Neural progenitor cell (in vitro differentiated cells): ENCODE measurements at regions not wholly inside any gene's neighbourhood (a gene's known extent, or its start where the extent isn't known, plus 50 kb on each side); places are given as distances from the start of the nearest gene placed in this dataset.

ENCODE experiments used
- DNase-seq: peaks from one replicate; pipeline ENCODE4 v3.0.0-alpha.2; 2016; ENCODE audit warnings: low spot score
- H2AFZ ChIP-seq: fragments of 200-600 bp; sonication (generic); replicated peaks from 2 replicates; pipeline ENCODE4 v1.6.1; 2016; ENCODE audit warnings: antibody characterized with exemption
- H3F3A ChIP-seq: fragments of 200-600 bp; sonication (generic); 2 replicates; pipeline ENCODE4 v1.6.1; 2016; ENCODE audit warnings: antibody characterized with exemption, low read depth
- H3K27ac ChIP-seq: fragments of 200-600 bp; sonication (generic); 2 replicates; pipeline ENCODE4 v1.5.1; 2016; ENCODE audit warnings: mild to moderate bottlenecking
- H3K27me3 ChIP-seq: fragments of 200-600 bp; sonication (generic); 2 replicates; pipeline ENCODE4 v1.6.1; 2016; ENCODE audit warnings: mild to moderate bottlenecking, moderate library complexity
- H3K36me3 ChIP-seq: fragments of 200-600 bp; sonication (generic); 2 replicates; pipeline ENCODE4 v1.5.1; 2016
- H3K4me1 ChIP-seq: fragments of 200-600 bp; sonication (generic); 2 replicates; pipeline ENCODE4 v1.6.1; 2016; ENCODE audit warnings: mixed run types
- H3K4me2 ChIP-seq: fragments of 200-600 bp; sonication (generic); 2 replicates; pipeline ENCODE4 v1.6.1; 2016
- H3K4me3 ChIP-seq: fragments of 200-600 bp; sonication (generic); 2 replicates; pipeline ENCODE4 v1.5.1; 2016
- H3K79me2 ChIP-seq: fragments of 200-600 bp; sonication (generic); 2 replicates; pipeline ENCODE4 v1.6.1; 2016; ENCODE audit warnings: low read depth
- H3K9ac ChIP-seq: fragments of 200-600 bp; sonication (generic); 2 replicates; pipeline ENCODE4 v1.6.1; 2016
- H3K9me3 ChIP-seq: fragments of 200-600 bp; sonication (generic); 2 replicates; pipeline ENCODE4 v1.5.1; 2016; ENCODE audit warnings: low read depth
- H4K20me1 ChIP-seq: fragments of 200-600 bp; sonication (generic); 2 replicates; pipeline ENCODE4 v1.6.1; 2016; ENCODE audit warnings: low read depth
- H3K27ac Mint-ChIP-seq: 3 replicates; pipeline ENCODE4 v1.8.0; 2021; ENCODE audit warnings: mixed read lengths
- H3K27me3 Mint-ChIP-seq: 2 replicates; pipeline ENCODE4 v1.8.0; 2022; ENCODE audit warnings: low read depth, mild to moderate bottlenecking, inconsistent platforms, moderate library complexity, mixed read lengths; ENCODE audit not compliant: insufficient read depth
- H3K36me3 Mint-ChIP-seq: 3 replicates; pipeline ENCODE4 v1.8.0; 2021; ENCODE audit warnings: mixed read lengths
- H3K4me1 Mint-ChIP-seq: 3 replicates; pipeline ENCODE4 v1.8.0; 2021; ENCODE audit warnings: mixed read lengths
- H3K4me3 Mint-ChIP-seq: 3 replicates; pipeline ENCODE4 v1.8.0; 2021; ENCODE audit warnings: mild to moderate bottlenecking, moderate library complexity, mixed read lengths
- H3K9me3 Mint-ChIP-seq: 3 replicates; pipeline ENCODE4 v1.8.0; 2020; ENCODE audit warnings: mixed read lengths
- EZH2 ChIP-seq: fragments of 200-600 bp; sonication (generic); IDR thresholded peaks from 2 replicates; pipeline ENCODE4 v1.6.1; 2017; ENCODE audit warnings: antibody characterized with exemption, mild to moderate bottlenecking, moderate library complexity
- EZH2phosphoT487 ChIP-seq: fragments of 200-600 bp; sonication (generic); IDR thresholded peaks from 2 replicates; pipeline ENCODE4 v1.6.1; 2017; ENCODE audit warnings: antibody characterized with exemption
- TF ChIP-seq, protein P1 (sequence below): fragments of 200-600 bp; sonication (generic); IDR thresholded peaks from 2 replicates; pipeline ENCODE4 v1.5.1; 2017; ENCODE audit warnings: antibody characterized with exemption, mild to moderate bottlenecking

DNA sequence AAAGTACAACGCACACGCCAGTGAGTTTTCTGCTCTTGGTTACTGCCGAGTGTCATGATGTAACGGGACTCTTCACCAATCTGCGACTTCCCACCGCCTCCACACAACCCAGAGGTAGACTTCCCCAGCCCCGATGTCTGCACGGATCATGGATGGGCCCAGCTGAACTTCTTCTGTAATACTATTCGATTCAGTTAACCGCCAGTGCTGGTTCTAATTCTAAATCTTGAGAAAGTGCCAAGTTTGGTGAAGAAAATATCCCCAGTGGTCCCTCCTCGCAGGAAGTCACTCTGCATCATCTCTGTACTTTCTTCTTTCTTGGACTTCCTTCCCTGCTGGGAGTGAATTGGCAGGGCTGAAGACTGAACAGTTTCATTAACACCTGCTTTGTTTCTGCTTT is 77.6 kb upstream of the SLC35F4 start:
- Histone ChIP-seq H3K27ac (no peak overlapping the region), H3K36me3 (peaks cover 4% of the 10 kb centered on the region), H3K9ac (no peak overlapping the region), H2AFZ (peak overlapping the region; percentile 65), H3K4me2 (peak overlapping the region; percentile 53), H3K9me3 (no peaks in the 10 kb centered on the region), H3K4me1 (peaks cover 29% of the 10 kb centered on the region), H3K4me3 (no peak overlapping the region), H3K27me3 (no peaks in the 10 kb centered on the region), H3F3A (peaks cover 24% of the 10 kb centered on the region), H3K79me2 (no peaks in the 10 kb centered on the region), H4K20me1 (no peaks in the 10 kb centered on the region)
- Mint-ChIP-seq H3K4me1 (peaks cover 25% of the 10 kb centered on the region), H3K27me3 (no peaks in the 10 kb centered on the region), H3K4me3 (no peak overlapping the region), H3K36me3 (no peaks in the 10 kb centered on the region), H3K27ac (no peak overlapping the region), H3K9me3 (peaks cover 6% of the 10 kb centered on the region)
- no peak for DNase-seq
- TF ChIP-seq, protein P1, sequence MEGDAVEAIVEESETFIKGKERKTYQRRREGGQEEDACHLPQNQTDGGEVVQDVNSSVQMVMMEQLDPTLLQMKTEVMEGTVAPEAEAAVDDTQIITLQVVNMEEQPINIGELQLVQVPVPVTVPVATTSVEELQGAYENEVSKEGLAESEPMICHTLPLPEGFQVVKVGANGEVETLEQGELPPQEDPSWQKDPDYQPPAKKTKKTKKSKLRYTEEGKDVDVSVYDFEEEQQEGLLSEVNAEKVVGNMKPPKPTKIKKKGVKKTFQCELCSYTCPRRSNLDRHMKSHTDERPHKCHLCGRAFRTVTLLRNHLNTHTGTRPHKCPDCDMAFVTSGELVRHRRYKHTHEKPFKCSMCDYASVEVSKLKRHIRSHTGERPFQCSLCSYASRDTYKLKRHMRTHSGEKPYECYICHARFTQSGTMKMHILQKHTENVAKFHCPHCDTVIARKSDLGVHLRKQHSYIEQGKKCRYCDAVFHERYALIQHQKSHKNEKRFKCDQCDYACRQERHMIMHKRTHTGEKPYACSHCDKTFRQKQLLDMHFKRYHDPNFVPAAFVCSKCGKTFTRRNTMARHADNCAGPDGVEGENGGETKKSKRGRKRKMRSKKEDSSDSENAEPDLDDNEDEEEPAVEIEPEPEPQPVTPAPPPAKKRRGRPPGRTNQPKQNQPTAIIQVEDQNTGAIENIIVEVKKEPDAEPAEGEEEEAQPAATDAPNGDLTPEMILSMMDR: no peak
- TF ChIP-seq EZH2phosphoT487: no peak
- no peak for TF ChIP-seq EZH2

DNA sequence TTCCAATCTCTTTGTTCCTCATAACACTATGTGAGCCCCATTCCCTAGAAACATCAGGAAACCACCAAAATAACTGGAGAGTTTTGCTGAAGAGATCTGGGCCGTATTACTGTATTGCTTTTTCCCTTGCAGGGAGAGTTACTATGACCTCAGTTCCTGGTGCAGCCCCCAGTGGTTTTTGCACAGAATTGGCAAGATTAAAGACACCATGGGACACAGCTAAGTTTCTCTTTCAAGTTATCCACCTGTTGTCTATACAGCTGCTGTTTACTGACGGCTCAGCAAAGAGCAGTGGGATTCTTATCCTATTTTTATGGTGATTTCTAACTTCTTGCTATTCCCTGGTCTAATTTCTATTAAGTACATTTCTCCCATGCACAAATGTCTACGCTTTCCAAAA is 77.1 kb upstream of the SLC35F4 start:
- H3K36me3 Mint-ChIP-seq: no peaks in the 10 kb centered on the region
- peak overlapping the region; percentile 53 for H3K4me2 ChIP-seq
- no peaks in the 10 kb centered on the region for H3K9me3 ChIP-seq
- H3F3A ChIP-seq: peaks cover 24% of the 10 kb centered on the region
- peaks cover 25% of the 10 kb centered on the region for H3K4me1 Mint-ChIP-seq
- H3K27ac Mint-ChIP-seq: no peak overlapping the region
- peaks cover 6% of the 10 kb centered on the region for H3K9me3 Mint-ChIP-seq
- no peaks in the 10 kb centered on the region for H3K27me3 ChIP-seq
- H3K4me3 ChIP-seq: no peak overlapping the region
- no peaks in the 10 kb centered on the region for H3K79me2 ChIP-seq
- TF ChIP-seq EZH2 (no peak), EZH2phosphoT487 (no peak)
- TF ChIP-seq, protein P1: no peak
- no peak overlapping the region for H3K27ac ChIP-seq
- no peak for DNase-seq
- peaks cover 29% of the 10 kb centered on the region for H3K4me1 ChIP-seq
- no peaks in the 10 kb centered on the region for H3K27me3 Mint-ChIP-seq
- no peaks in the 10 kb centered on the region for H4K20me1 ChIP-seq
- peaks cover 4% of the 10 kb centered on the region for H3K36me3 ChIP-seq
- H2AFZ ChIP-seq: peak overlapping the region; percentile 65
- no peak overlapping the region for H3K9ac ChIP-seq
- no peak overlapping the region for H3K4me3 Mint-ChIP-seq

DNA sequence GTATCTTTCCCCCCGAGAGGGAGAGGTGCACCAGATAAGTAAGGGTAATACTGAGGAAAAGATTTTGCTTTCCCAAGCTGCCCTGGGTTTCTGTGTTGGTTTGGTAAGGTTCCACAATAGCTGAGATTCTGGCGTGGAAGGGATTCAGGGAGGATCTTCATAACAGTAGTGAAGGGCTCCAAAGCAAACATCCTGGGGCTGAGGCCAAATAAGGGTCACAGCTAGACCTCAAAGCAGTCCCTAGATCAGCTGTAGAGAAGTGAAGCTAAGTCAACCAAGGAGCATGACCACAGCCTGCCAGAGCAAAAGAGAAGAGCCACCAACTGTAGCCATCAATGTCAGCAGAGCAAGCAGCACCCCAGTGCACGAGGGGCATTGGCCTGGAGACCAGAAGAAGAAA is 73.2 kb upstream of the SLC35F4 start:
- TF ChIP-seq, protein P1: no peak
- no peak for TF ChIP-seq EZH2phosphoT487
- TF ChIP-seq EZH2: no peak
- no peaks in the 10 kb centered on the region for H3K9me3 Mint-ChIP-seq
- peaks cover 18% of the 10 kb centered on the region for H3K4me1 Mint-ChIP-seq
- H3K9me3 ChIP-seq: no peaks in the 10 kb centered on the region
- H3K4me3 ChIP-seq: no peak overlapping the region
- no peak overlapping the region for H2AFZ ChIP-seq
- no peak overlapping the region for H3K4me2 ChIP-seq
- peaks cover 18% of the 10 kb centered on the region for H3K4me1 ChIP-seq
- H3K9ac ChIP-seq: no peak overlapping the region
- no peak overlapping the region for H3K27ac ChIP-seq
- no peaks in the 10 kb centered on the region for H3K36me3 Mint-ChIP-seq
- no peak overlapping the region for H3K27ac Mint-ChIP-seq
- no peaks in the 10 kb centered on the region for H4K20me1 ChIP-seq
- peaks cover 17% of the 10 kb centered on the region for H3F3A ChIP-seq
- H3K36me3 ChIP-seq: no peaks in the 10 kb centered on the region
- no peaks in the 10 kb centered on the region for H3K27me3 Mint-ChIP-seq
- H3K4me3 Mint-ChIP-seq: no peak overlapping the region
- H3K27me3 ChIP-seq: no peaks in the 10 kb centered on the region
- no peaks in the 10 kb centered on the region for H3K79me2 ChIP-seq
- no peak for DNase-seq
